Gastrocnemius medialis (tissue), 4 donors: ENCODE measurements at regions not wholly inside any gene's neighbourhood (a gene's known extent, or its start where the extent isn't known, plus 50 kb on each side); places are given as distances from the start of the nearest gene placed in this dataset.

ENCODE experiments used
- POLR2A ChIP-seq, 2 donors: fragments of 450-650 bp; IDR thresholded peaks; one replicate each; pipeline ENCODE4 v1.6.1; 2017; ENCODE audit warnings: antibody characterized with exemption in 2 of 2, mild to moderate bottlenecking in 2 of 2, moderate library complexity in 2 of 2
- TF ChIP-seq, protein P1 (sequence below), 5 experiments: fragments of 450-650 bp in 3 of 5; fragments of 200-600 bp in 2 of 5; sonication (generic) in 2 of 5; IDR thresholded peaks in 4 of 5; conservative IDR thresholded peaks in 1 of 5; 1 replicate in 4 of 5; 2 replicates in 1 of 5; pipeline ENCODE4 v1.5.1; 2016 to 2019; ENCODE audit warnings: antibody characterized with exemption in 5 of 5, mild to moderate bottlenecking in 3 of 5, moderate library complexity in 3 of 5

DNA sequence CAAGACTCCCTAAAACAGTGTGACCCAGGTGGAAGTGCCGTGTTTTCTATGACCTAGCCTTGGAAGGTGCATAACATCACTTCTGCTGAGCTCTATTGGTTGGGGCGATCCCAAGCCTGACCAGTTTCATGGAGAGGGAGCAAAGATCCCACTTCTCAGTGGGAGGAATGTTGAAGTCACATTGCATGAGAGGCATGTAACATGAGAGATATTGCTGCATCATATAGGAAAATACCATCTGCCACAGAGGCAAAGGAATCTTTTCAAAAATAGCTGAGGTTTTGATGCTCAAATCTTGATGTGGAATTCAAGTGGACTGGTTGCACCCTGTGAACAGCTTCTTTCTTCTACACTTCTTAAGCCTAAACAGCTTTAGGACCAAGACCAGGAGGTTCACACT lies 56.4 kb upstream of the NLRP1 start:
- TF ChIP-seq, protein P1, sequence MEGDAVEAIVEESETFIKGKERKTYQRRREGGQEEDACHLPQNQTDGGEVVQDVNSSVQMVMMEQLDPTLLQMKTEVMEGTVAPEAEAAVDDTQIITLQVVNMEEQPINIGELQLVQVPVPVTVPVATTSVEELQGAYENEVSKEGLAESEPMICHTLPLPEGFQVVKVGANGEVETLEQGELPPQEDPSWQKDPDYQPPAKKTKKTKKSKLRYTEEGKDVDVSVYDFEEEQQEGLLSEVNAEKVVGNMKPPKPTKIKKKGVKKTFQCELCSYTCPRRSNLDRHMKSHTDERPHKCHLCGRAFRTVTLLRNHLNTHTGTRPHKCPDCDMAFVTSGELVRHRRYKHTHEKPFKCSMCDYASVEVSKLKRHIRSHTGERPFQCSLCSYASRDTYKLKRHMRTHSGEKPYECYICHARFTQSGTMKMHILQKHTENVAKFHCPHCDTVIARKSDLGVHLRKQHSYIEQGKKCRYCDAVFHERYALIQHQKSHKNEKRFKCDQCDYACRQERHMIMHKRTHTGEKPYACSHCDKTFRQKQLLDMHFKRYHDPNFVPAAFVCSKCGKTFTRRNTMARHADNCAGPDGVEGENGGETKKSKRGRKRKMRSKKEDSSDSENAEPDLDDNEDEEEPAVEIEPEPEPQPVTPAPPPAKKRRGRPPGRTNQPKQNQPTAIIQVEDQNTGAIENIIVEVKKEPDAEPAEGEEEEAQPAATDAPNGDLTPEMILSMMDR (IDR thresholded peaks at IDR 0.05 in 4 of 5, conservative IDR thresholded peaks at IDR 0.05 in 1 of 5), result no peak
- no peak for TF ChIP-seq POLR2A (IDR thresholded peaks at IDR 0.05)
